ELR (cell line): ENCODE measurements at regions not wholly inside any gene's neighbourhood (a gene's known extent, or its start where the extent isn't known, plus 50 kb on each side); places are given as distances from the start of the nearest gene placed in this dataset.
A peak's percentile ranks its signal among the peaks of the same experiment; 100 is the strongest.

Source experiments
- DNase-seq: peaks from one replicate; pipeline ENCODE4 v3.0.0-alpha.2; 2015; ENCODE audit warnings: low read depth

DNA sequence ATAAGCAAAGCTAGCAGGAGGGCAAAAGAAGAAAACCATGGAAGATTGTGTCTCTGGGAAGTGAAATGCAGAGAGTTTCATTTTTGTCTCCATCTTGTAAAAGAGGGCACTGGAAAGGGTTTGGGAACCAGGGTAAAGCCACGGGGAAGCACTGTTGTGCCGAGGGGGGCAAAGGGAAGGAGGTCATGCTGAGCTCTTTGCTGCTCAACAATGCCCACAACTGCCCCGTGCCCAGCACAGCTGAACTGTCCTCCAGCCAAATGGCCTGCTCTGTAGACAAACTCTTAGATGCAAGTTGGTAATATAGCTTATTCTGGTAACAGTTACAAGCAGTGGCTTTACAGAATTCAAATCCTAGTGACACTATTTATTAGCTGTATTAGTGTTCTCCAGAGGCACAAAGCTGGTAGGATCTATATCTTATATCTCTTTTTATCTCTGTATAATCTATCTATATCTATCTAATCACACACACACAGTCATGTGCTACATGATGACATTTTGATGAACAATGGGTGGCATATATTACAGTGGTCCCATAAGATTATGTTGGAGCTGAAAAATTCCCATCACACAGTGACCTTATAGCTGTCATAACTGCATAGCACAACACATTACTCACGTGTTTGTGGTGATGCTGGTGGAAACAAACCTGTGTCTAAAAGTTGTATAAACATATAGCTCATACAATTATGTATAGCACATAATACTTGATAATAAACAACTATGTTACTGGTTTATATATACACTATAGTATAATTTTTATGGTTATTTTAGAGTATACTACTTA lies 203.4 kb upstream of the DDHD1 start:
- peak; percentile 50 for DNase-seq

DNA sequence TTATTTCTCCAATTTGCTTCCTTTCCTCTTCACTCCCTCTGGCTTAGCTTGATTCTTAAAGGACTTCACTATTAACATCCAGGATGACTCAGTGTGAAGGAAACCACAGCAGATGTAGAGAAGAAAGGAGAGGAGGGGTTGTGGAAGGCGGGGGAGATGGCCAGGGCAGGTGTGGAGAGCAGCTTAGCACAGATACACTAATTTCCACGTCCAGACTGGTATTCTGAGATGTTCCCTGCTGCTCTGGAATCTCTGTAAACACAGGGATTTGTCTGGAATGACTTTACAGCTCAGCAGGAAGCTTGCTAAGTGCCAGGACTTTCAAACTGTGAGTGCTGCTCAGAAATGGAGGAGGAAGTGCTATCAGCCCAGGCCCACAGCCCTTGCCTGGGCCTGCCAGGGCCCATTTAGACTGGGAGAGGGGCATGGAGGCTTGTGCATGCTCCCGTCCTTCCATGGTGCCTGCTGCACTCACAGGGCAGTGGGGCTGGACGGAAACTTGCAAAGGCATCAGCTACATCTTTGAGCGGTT lies 202.5 kb upstream of the DDHD1 start:
- DNase-seq = peak; percentile 53

DNA sequence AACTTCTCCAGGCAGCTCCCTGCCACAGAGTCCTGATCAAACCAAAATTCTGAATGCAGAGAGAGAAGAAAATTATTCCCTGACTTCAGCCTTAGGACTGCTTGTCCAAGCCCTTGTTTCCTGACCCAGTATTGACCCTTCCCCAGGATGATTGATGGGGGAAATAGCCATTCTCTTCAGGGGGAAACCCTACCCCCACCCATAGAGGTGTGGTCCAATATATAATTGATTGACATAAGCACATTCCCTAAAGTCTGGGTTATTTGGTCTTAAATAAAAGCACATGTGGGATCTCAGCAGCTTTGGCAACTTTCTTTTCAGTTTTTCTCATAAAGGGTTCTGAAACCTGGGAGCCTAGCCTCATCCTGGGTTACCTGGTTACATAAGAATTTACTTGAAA lies 201.2 kb upstream of the DDHD1 start:
- no peak for DNase-seq

DNA sequence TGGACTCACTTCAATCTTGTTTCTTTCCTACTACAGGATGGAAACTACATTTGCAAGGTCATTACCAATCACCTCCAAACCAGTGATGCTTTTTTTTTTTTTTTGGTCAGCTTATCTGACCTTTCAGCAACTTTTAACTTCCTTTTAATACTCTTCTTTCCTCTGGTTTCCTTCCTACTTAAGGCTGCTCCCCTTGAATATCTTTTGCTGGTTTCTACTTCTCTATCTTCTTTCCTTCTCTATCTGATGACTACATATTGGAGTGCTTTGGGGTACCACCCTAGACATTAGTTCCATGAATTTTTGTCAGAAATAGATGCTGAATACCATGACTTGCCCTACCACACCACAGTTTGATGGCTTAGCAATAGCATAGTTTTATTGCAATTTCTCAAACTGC lies 197.7 kb upstream of the DDHD1 start:
- DNase-seq = no peak

DNA sequence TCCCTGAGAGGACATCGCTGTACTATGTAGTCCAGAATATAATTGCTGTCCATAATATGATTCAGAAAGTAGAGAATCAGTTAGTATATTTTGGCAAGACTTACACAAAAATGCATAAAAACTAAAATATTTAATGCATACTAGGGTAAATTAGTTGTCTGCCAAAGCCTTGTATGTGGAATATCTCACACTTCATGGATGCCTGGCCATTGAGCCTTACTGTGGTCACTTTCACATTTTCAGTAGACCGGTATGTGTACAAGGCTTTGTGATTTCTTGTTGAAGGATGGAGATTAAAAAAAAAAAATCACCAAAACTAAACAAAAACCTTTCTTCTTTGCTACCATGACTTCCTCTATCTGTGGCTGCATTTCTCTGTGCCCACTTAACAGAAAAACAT lies 197.3 kb upstream of the DDHD1 start:
- DNase-seq = no peak

DNA sequence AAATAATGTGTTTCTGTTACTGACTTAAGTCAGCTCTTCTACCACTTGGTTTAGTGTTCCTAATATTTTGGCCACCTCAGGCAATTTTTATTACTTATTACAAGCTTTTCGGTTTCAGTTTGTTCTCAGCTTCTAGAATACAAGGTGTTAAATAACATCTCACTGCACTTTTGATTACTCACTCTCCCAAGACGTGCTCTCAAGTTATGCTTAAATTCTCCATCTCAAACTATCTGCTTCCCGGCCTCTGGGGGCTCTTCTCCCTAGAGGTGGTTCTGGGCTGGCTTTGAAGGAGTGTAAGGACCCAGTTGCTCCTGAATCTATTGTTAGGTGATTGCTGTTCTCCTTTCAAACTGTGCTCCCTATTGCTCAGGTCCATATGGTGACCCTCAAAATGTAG lies 193.9 kb upstream of the DDHD1 start:
- no peak for DNase-seq

DNA sequence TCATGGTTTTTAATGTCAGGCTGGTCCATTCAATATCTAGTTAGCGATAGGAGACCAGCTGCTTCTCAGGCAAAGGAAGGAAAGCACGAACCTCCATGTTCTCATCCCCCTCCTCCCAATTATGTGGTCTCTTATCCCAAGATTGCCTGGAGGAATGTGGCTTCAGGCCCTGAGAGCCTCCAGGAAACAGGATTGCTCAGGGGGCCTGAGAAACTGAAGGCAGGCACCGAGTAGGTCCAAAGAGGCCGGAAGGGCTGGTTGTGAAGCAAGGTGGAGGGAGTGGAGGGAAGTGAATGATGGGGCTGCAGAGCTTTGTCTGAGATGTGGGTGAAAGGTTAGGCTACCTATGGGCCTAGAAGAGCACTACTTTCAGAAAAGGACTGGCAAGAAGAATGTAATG lies 188.2 kb upstream of the DDHD1 start:
- no peak for DNase-seq

DNA sequence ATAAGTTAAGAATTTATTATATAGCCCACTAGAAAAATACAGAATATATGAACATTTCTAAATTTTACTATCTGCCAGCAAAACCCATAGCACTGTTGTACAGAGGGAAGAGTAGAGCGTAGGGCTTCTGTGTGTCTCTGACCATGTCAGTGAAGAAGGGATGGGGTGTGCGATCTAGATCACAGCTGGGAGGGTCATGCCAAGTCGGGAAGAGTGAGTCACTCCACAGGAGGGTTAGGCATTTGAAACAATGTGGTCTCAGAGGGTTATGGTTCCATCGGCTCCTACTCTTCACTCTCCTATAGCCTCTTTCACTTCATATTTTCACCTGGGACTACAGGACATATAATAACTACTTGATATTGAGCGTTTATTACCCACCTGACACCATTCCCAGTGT lies 185.1 kb upstream of the DDHD1 start:
- DNase-seq = peak; percentile 54

DNA sequence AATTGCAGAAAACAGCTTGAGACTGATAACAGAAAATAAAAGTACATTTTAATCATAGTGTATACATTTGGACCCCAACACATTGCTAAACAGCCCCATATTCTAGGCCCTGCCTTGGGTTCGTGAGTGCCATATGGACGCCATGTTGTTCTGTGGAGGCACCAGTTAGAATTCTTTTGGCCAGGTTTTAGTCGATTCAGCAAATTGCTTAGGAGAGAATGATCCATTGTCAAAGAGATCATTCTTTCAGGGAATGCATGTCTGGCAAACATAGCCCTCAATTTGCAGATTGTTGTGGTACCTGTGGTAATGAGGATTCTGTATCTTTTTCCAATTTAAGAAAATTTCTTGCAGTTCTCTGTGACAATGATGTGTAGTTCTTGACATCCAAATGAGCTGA lies 183.6 kb upstream of the DDHD1 start:
- no peak for DNase-seq

DNA sequence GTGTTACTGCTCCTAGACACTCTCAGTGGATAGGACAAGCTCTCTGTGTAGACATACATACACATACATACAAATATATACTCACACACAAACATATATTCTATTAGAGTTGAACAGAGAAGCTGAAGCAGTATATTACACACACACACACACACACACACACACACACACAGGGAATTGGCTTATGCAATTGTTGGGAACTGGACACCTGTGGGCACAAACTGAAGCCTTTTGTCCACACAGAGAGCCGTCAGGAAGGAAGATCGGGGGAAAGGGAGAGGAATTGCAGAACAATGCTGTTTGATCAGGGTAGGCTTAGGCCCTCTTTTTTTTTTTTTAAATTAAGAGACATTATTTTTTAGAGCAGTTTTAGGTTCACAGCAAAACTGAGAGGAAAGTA lies 180.7 kb upstream of the DDHD1 start:
- DNase-seq = no peak

DNA sequence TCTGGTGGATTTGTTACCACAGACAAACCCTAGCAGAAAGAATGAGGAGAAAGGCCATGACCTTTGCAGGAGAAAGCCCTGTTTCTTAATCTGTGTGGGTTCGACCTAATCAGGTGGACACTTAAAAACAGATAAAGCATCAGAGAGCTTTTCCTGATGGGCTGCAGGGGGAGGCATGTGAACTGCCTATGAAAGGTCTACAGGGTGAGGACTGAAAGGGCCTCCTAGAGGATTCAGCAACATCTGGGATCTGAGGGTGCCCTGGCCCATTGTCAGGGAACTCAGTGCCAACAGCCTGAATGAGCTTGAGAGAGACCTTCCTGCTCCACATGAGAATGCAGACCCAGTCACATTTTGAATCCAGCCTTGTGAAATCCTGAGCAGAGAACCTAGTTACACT lies 178.8 kb upstream of the DDHD1 start:
- DNase-seq = no peak

DNA sequence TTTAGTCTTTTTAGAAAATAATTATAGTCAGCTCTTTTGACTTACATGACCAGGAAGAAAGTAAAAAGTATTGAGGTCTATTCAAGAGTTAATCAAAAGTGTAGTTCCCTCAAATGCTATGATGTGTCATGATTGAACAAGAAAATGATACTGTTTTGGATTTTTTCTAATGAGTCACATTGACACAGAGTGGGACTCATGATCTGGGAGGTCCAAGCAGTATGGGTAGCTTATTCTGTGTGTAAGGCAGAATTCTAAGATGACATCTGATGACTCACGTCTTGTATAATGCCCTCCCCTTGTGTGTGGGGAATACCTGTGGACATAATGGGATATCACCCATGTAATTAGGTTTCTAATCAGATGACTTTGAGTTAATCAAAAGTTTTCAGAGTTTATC lies 178.1 kb upstream of the DDHD1 start:
- peak; percentile 90 for DNase-seq

DNA sequence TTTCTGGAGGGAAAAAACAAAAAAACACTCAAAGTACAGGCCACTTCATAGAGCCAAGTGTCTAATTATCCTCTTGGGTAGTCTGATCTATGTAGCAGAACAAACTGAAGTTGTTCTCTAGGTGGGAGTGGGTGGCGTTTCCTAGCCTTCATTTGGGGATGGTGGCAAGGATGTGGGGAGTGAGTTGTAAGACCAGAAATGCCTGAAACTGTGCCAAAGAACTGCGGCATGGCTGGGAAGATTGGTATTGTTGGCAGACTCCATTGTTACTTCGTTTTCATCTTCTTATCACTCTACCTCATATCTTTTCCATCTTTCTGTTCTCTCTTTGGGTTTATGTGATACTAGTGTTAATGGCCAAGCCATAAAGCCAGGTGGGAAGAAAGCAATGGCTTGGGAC lies 177.3 kb upstream of the DDHD1 start:
- no peak for DNase-seq

DNA sequence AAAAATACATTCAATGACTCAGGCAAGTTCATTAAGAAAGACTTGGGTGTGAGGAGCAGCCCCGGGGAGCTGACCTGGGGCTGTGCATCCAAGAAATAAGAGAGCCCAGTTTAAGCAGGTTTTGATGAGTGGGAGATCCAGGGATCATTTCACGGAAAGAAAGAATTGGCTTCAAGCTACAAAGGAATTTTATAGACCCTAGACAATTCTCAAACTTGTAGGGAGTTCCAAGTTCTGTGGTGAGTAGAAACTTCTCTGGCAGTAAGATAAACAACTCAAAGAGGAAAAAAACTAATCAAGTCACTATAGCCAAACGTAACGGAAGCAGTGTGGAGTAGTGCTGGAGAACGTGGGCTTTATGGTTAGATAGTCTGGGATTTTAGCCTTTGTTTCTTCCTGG lies 175.7 kb upstream of the DDHD1 start:
- DNase-seq = no peak

DNA sequence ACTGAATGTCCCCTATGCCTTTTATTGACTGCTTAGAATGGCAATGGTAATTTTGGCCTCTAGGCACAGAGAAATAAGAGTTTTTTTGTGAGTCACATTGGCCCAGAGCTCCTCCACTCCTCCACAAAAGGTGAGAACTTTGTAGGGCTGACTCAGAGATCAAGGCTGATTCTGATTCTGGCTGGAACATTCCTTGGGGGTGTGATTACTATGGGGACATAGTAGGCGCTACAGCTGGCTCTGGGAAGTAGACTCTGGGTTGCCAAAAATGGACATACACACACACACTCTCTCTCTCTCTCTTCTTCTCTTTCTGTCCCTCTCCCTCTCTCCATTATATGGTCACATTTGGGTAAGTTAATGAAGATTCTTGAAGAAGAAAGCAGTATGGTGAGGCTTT lies 174.6 kb upstream of the DDHD1 start:
- peak; percentile 65 for DNase-seq

DNA sequence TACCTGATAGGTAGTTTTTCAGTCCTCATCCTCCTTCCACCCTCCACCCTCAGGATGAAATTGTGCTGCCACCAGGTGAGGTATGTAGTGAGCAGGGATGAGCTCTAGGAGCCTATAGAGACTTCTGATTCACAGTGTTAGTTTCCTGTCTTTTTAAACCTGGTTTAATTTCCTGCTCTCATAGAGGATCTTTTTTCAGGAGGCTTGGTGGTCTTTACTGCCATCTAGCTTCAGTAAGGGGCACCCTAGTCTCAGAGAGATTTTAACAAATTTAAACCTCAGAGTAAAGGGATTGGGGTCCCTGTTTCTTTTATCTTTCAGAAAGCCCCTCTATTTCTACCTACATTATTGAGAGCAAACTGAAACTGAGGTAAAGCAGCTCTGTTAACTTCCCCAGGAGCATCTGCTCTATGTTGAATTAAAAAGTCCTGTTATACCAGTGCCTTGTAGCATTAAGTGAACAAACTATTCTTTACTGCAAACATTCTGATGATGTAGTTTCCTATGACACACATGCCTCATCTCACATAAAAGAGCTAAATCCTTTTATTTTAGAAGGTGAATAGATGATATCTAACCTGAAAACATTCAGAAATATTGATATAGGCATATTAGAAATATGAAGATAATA lies 172.2 kb upstream of the DDHD1 start:
- peak; percentile 36 for DNase-seq

DNA sequence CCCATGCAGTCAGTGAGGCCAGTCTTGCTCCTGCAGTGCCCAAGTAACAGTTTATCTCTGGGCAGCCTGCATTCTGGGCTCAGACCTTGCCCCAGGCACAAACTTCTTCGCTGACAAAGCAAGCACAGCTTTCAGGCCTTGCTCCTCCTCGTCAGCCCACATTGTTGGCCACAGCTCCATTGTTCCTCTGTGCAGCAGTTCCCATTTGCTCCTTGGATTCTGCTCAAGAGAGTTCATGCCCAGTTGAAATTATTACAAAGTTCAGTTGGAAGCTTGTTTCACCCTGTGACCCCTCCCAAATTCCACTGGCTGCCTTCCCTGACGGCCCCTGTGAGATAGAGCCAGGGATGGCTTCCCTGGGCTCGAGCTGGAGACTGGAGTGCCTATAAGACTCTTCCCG lies 163.4 kb upstream of the DDHD1 start:
- DNase-seq = no peak

DNA sequence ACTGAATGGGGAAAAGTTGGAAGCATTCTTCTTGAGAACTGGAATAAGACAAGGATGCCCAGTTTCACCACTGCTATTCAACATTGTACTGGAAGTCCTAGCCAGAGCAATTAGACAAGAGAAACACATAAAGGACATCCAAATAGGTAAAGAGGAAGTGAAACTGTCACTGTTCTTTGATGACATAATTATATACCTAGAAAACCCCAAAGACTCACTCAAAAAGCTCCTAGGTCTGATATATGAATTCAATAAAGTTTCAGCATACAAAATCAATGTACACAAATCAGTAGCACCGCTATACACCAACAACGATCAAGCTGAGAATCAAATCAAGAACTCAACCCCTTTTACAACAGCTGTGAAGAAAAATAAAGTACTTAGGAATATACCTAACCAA lies 157.3 kb upstream of the DDHD1 start:
- no peak for DNase-seq

DNA sequence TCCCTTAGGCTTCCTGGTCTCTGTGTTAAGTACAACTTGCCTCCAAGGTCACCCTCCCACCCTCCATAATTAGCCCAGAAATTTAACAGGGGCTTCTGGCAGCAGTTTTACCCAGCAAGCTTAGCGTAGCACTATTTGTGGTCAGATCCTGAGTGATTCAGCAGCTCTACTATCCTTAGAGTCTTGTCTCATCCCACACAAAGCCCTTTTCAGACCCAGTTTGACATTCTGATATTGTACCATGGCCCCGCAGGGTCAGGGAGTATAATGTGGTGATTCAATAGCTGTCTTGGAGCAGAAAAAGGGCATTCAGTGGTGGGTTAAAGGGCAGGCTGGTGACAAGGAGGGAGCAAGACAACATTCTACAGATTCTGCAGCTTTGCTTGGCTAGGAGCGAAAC lies 153.8 kb upstream of the DDHD1 start:
- peak; percentile 54 for DNase-seq

DNA sequence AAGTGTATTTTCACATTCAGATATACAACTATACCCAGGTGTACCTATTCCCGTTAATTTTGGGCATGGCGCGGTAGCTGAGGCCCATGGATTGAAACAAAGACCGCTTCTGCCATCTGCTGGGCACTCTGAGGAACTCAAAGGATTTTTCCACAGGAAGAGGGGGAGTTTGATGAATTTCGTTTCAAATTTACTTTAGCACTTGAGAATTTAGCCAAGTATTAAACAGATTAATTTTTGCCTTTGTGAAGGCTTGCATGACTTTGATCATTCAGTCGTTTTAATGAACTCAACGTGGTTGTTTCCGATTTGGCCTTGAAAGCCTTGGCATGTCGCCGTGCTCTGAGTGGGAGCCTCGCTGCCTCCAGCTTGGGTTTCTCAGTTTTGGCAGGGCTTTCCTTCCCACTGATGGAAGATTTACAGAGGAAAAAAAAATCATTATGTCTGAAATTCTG lies 153.2 kb upstream of the DDHD1 start:
- DNase-seq = peak; percentile 59

DNA sequence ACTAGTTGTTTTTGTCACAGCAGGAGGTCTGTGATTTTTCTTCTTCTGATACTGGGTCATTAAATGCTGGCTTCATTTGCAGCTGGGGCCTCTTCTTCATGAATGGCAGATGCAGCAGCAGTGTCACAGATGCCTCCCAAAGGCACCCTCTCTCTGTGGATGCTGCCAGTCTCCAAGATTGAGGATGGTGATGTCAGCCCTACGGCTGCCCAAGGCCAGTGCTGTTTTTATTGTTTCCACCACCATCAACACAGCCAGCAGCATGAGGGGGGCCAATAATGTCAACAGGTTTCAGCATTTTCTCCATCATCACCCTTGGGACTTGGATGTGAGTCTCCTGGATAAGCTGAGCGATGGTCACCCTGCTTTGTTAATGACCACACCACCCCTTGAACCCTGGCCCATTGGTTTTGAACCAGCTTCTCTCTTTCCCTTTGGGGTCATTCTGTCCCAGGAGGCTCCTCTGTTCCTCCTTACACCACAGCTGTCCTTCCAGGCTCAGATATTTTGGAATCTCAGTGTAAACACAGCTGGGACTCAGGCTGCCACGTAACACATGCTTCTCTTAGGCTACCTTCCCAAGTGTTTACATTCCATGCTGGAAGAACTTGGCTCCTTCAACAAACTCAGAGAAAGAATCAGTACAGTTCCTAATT lies 151.7 kb upstream of the DDHD1 start:
- DNase-seq = no peak

DNA sequence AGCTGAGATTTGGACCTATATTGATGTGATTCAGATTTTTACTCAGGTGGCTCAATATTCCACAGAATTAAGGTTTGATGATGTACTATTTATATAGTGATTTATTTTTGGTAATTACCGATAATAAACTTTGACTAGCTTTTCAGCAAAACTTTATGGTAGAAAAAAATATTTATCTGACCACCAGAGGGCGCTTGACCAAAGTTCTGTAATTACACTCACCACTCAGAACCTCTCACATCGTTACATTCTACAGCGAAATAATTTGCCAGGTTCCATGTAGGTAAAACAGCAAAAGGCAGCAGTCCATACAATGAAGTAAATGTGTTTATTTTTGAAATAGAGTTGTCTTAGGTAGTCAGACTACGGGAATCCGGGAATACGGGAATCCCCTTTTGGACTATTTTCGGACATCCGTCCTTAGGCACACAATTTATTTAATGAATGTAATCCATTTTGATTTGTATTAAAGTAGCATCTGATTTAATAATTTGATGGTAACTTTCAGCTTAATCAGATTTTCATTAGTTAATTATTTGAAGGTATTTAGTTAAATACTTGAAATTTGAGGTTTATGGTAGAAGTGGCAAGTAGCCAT lies 143.0 kb upstream of the DDHD1 start:
- DNase-seq = peak; percentile 58

DNA sequence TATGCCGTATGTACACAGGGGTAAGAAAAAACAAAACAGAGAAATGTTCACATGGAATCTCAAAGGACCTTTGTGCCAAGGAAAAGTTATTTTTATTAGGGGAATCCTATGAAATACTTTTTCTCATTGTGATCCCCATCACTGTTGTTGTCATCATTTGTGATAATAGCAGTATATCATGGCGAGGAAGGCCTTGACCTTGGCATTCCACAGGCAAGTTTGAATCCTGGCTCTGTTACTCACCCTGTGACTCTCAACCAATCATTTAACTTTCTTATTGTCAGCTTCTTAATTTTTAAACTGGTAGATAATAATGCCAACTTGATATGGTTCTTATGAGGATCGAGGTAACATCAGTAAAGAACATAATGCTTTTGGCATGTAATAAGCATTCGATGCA lies 142.2 kb upstream of the DDHD1 start:
- DNase-seq = no peak
